CD4-positive, CD25-positive, alpha-beta regulatory T cell (primary cell): ENCODE measurements at regions not wholly inside any gene's neighbourhood (a gene's known extent, or its start where the extent isn't known, plus 50 kb on each side); places are given as distances from the start of the nearest gene placed in this dataset.

Experiments used
- ATAC-seq, 2 donors: fragments of 150-1000 bp; cut with Tn5 transposase; one replicate each; pipeline ENCODE4 v1.10.0; 2021; ENCODE audit warnings: low read depth in 2 of 2, moderate number of reproducible peaks in 2 of 2, moderate library complexity in 1 of 2
- DNase-seq, 3 donors: peaks; one replicate each; pipeline versions ENCODE4 v3.0.0 to v3.0.0-alpha.2; 2012 to 2022; ENCODE audit warnings: mixed read lengths in 1 of 3
- H3K27ac ChIP-seq: one replicate; pipeline ENCODE4 v1.7.0; 2013; ENCODE audit warnings: mild to moderate bottlenecking, low read length; ENCODE audit not compliant: insufficient read depth, poor library complexity, severe bottlenecking
- H3K27me3 ChIP-seq: one replicate; pipeline ENCODE4 v1.7.0; 2013; ENCODE audit warnings: low read length; ENCODE audit not compliant: control insufficient read depth, insufficient read depth
- H3K36me3 ChIP-seq: one replicate; pipeline ENCODE4 v1.7.0; 2013; ENCODE audit warnings: mild to moderate bottlenecking, low read length, moderate library complexity; ENCODE audit not compliant: control insufficient read depth, insufficient read depth
- H3K4me1 ChIP-seq: 2 replicates; pipeline ENCODE4 v1.7.0; 2013; ENCODE audit warnings: mild to moderate bottlenecking, low read length; ENCODE audit not compliant: insufficient read depth, control insufficient read depth, poor library complexity, severe bottlenecking
- H3K4me3 ChIP-seq: one replicate; pipeline ENCODE4 v1.7.0; 2013; ENCODE audit warnings: low read depth, mild to moderate bottlenecking, low read length, moderate library complexity
- H3K9me3 ChIP-seq, 2 experiments: 1 replicate in 1 of 2; 2 replicates in 1 of 2; pipeline ENCODE4 v1.7.0; 2013; ENCODE audit warnings: low read length in 2 of 2, mild to moderate bottlenecking in 1 of 2, moderate library complexity in 1 of 2; ENCODE audit not compliant: control insufficient read depth in 2 of 2
- H3K27ac Mint-ChIP-seq, 3 donors: one replicate each; pipeline ENCODE4 v1.8.0; 2020 to 2022; ENCODE audit warnings: mild to moderate bottlenecking in 3 of 3, mixed read lengths in 3 of 3, moderate library complexity in 2 of 3
- H3K27me3 Mint-ChIP-seq: one replicate; pipeline ENCODE4 v1.8.0; 2022; ENCODE audit warnings: mild to moderate bottlenecking, mixed read lengths
- H3K36me3 Mint-ChIP-seq: one replicate; pipeline ENCODE4 v1.8.0; 2020; ENCODE audit warnings: mixed read lengths
- H3K4me1 Mint-ChIP-seq, 4 donors: one replicate each; pipeline ENCODE4 v1.8.0; 2020 to 2022; ENCODE audit warnings: mixed read lengths in 4 of 4, mild to moderate bottlenecking in 1 of 4
- H3K4me3 Mint-ChIP-seq, 4 donors: one replicate each; pipeline ENCODE4 v1.8.0; 2020 to 2022; ENCODE audit warnings: mild to moderate bottlenecking in 4 of 4, mixed read lengths in 4 of 4, moderate library complexity in 3 of 4
- H3K9me3 Mint-ChIP-seq, 7 donors: one replicate each; pipeline ENCODE4 v1.8.0; 2020 to 2022; ENCODE audit warnings: mixed read lengths in 7 of 7, mild to moderate bottlenecking in 3 of 7, moderate library complexity in 2 of 7

- Histone ChIP-seq H3K9me3 (no peaks in the 10 kb centered on the region), H3K27ac (no peak overlapping the region), H3K27me3 (peaks cover 4% of the 10 kb centered on the region), H3K36me3 (no peaks in the 10 kb centered on the region), H3K4me1 (no peaks in the 10 kb centered on the region), H3K4me3 (no peak overlapping the region)
- ATAC-seq, result no peak
- H3K27ac Mint-ChIP-seq, result no peak overlapping the region
- DNase-seq, result no peak
- H3K9me3 Mint-ChIP-seq, result peaks cover 0 to 6% (median 0%) of the 10 kb centered on the region in 7 donors
- H3K4me3 Mint-ChIP-seq, result no peak overlapping the region
- no peaks in the 10 kb centered on the region for H3K36me3 Mint-ChIP-seq
- peaks cover 31% of the 10 kb centered on the region for H3K27me3 Mint-ChIP-seq
- H3K4me1 Mint-ChIP-seq, result peaks cover 0 to 9% (median under 1%) of the 10 kb centered on the region in 4 donors
Measured at GRCh38 chr15:69629631-69630161, 177.1 kb downstream of the RPLP1 start.

- no peaks in the 10 kb centered on the region for H3K4me1 ChIP-seq
- H3K36me3 Mint-ChIP-seq, result no peaks in the 10 kb centered on the region
- no peaks in the 10 kb centered on the region for H3K36me3 ChIP-seq
- peaks cover 0 to 9% (median 0%) of the 10 kb centered on the region in 7 donors for H3K9me3 Mint-ChIP-seq
- no peak for DNase-seq
- no peak for ATAC-seq
- H3K4me3 ChIP-seq, result no peak overlapping the region
- no peaks in the 10 kb centered on the region for H3K9me3 ChIP-seq
- H3K27me3 Mint-ChIP-seq, result peaks cover 38% of the 10 kb centered on the region
- H3K27me3 ChIP-seq, result no peaks in the 10 kb centered on the region
- no peak overlapping the region for H3K4me3 Mint-ChIP-seq
- no peak overlapping the region for H3K27ac ChIP-seq
- peaks cover 0 to 9% (median under 1%) of the 10 kb centered on the region in 4 donors for H3K4me1 Mint-ChIP-seq
- H3K27ac Mint-ChIP-seq, result no peak overlapping the region
Measured at GRCh38 chr15:69631005-69631404, 178.4 kb downstream of the RPLP1 start.

GRCh38 chr15:69631978-69632377, 179.4 kb downstream of the RPLP1 start:
- peaks cover 0 to 9% (median 0%) of the 10 kb centered on the region in 7 donors for H3K9me3 Mint-ChIP-seq

GRCh38 chr15:69634860-69635259, 182.2 kb downstream of the RPLP1 start:
- peaks cover 0 to 9% (median under 1%) of the 10 kb centered on the region in 4 donors for H3K4me1 Mint-ChIP-seq
- no peak overlapping the region for H3K27ac Mint-ChIP-seq
- peaks cover 21% of the 10 kb centered on the region for H3K27me3 Mint-ChIP-seq
- H3K4me3 ChIP-seq, result no peak overlapping the region
- no peaks in the 10 kb centered on the region for H3K36me3 Mint-ChIP-seq
- peaks cover 0 to 10% (median 4%) of the 10 kb centered on the region in 7 donors for H3K9me3 Mint-ChIP-seq
- no peaks in the 10 kb centered on the region for H3K27me3 ChIP-seq
- H3K27ac ChIP-seq, result no peak overlapping the region
- ATAC-seq (no peak), DNase-seq (no peak)
- no peaks in the 10 kb centered on the region for H3K36me3 ChIP-seq
- no peaks in the 10 kb centered on the region for H3K9me3 ChIP-seq
- no peak overlapping the region for H3K4me3 Mint-ChIP-seq
- H3K4me1 ChIP-seq, result no peaks in the 10 kb centered on the region

More at GRCh38 chr15:69631978-69632377, 179.4 kb downstream of the RPLP1 start:
- Mint-ChIP-seq H3K27ac (no peak overlapping the region), H3K4me3 (no peak overlapping the region), H3K27me3 (peaks cover 33% of the 10 kb centered on the region), H3K36me3 (no peaks in the 10 kb centered on the region), H3K4me1 (peaks cover 0 to 9% (median under 1%) of the 10 kb centered on the region in 4 donors)
- ATAC-seq (no peak), DNase-seq (no peak)
- H3K4me1 ChIP-seq, result no peaks in the 10 kb centered on the region
- no peaks in the 10 kb centered on the region for H3K36me3 ChIP-seq
- H3K9me3 ChIP-seq, result no peaks in the 10 kb centered on the region
- no peak overlapping the region for H3K4me3 ChIP-seq
- H3K27me3 ChIP-seq, result no peaks in the 10 kb centered on the region
- H3K27ac ChIP-seq, result no peak overlapping the region

GRCh38 chr15:69636169-69636915, 183.7 kb downstream of the RPLP1 start:
- Mint-ChIP-seq H3K27ac (no peak overlapping the region), H3K4me3 (no peak overlapping the region), H3K4me1 (peaks cover 0 to 2% (median 0%) of the 10 kb centered on the region in 4 donors), H3K36me3 (no peaks in the 10 kb centered on the region), H3K27me3 (peaks cover 21% of the 10 kb centered on the region), H3K9me3 (peaks cover 2 to 14% (median 6%) of the 10 kb centered on the region in 7 donors)
- no peaks in the 10 kb centered on the region for H3K36me3 ChIP-seq
- no peak overlapping the region for H3K27ac ChIP-seq
- H3K4me3 ChIP-seq, result no peak overlapping the region
- peaks cover 5% of the 10 kb centered on the region for H3K27me3 ChIP-seq
- no peak for ATAC-seq
- no peak for DNase-seq
- no peaks in the 10 kb centered on the region for H3K4me1 ChIP-seq
- peaks cover 0 to 3% of the 10 kb centered on the region in 2 experiments for H3K9me3 ChIP-seq

- Mint-ChIP-seq H3K9me3 (peaks cover 2 to 15% (median 6%) of the 10 kb centered on the region in 7 donors), H3K4me1 (peaks cover 0 to under 1% (median 0%) of the 10 kb centered on the region in 4 donors), H3K4me3 (no peak overlapping the region), H3K27ac (no peak overlapping the region), H3K36me3 (no peaks in the 10 kb centered on the region), H3K27me3 (peaks cover 17% of the 10 kb centered on the region)
- DNase-seq (no peak), ATAC-seq (no peak)
- Histone ChIP-seq H3K4me3 (no peak overlapping the region), H3K27ac (no peak overlapping the region), H3K27me3 (peaks cover 5% of the 10 kb centered on the region), H3K36me3 (no peaks in the 10 kb centered on the region), H3K9me3 (peaks cover 0 to 3% of the 10 kb centered on the region in 2 experiments), H3K4me1 (no peaks in the 10 kb centered on the region)
Measured at GRCh38 chr15:69637818-69638217, 185.2 kb downstream of the RPLP1 start.

DNA sequence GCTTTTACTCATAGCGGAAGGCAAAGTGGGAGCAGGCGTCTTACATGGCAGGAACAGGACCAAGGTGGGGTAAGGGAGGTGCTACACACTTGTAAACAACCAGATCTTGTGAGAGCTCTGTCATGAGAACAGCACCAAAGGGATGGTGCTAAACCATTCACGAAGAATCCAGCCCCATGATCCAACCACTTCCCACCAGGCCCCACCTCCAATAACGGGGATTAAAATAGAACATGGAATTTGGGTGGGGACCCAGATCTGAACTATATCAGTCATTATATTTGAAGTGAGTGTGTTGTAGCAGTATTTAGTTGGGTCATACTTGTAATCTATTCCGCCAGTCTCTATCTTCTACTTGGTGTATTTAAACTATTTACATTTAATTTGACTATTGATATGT, 190.9 kb downstream of the RPLP1 start:
- peaks cover 9% of the 10 kb centered on the region for H3K27me3 ChIP-seq
- peaks cover 0 to 3% of the 10 kb centered on the region in 2 experiments for H3K9me3 ChIP-seq
- Mint-ChIP-seq H3K36me3 (no peaks in the 10 kb centered on the region), H3K27ac (no peak overlapping the region), H3K4me1 (no peaks in the 10 kb centered on the region), H3K27me3 (peaks cover 21% of the 10 kb centered on the region), H3K9me3 (peaks cover 2 to 15% (median 5%) of the 10 kb centered on the region in 7 donors), H3K4me3 (no peak overlapping the region)
- no peaks in the 10 kb centered on the region for H3K36me3 ChIP-seq
- H3K4me3 ChIP-seq, result no peak overlapping the region
- DNase-seq (no peak), ATAC-seq (no peak)
- no peaks in the 10 kb centered on the region for H3K4me1 ChIP-seq
- H3K27ac ChIP-seq, result no peak overlapping the region
